DND-41 (cell line): ENCODE measurements at regions not wholly inside any gene's neighbourhood (a gene's known extent, or its start where the extent isn't known, plus 50 kb on each side); places are given as distances from the start of the nearest gene placed in this dataset.

Source experiments
- CTCF ChIP-seq: IDR thresholded peaks from 2 replicates; pipeline ENCODE4 v1.5.1; 2012; ENCODE audit warnings: borderline replicate concordance, low read length, moderate library complexity, mild to moderate bottlenecking; ENCODE audit not compliant: poor library complexity, severe bottlenecking; ENCODE audit errors: extremely low read depth
- EZH2 ChIP-seq: IDR thresholded peaks from 3 replicates; pipeline ENCODE4 v1.6.1; 2012; ENCODE audit warnings: borderline replicate concordance, low read depth, mild to moderate bottlenecking, moderate library complexity, low read length, inconsistent platforms; ENCODE audit not compliant: severe bottlenecking

DNA sequence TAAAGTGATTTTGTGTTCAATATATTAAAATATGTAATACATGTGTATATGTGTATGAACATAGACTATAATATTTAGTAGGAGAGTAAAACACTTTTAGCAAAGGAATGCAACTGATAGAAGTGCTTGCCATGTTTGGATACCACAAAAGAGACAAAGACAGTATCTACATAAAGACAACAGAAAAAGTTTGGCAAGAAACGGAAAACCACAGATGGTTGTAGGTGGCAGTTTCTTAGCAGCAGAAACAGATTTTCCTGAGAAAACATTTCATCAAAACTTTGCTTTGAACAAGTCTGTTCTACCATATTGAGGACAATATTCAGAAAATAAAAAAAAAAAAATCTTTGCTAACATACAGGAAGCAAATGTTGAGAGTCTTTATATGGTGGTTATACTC is 1560.4 kb upstream of the GBE1 start:
- no peak for TF ChIP-seq CTCF
- TF ChIP-seq EZH2, result no peak
